ENCODE measurements at regions not wholly inside any gene's neighbourhood (a gene's known extent, or its start where the extent isn't known, plus 50 kb on each side); places are given as distances from the start of the nearest gene placed in this dataset.

GRCh38 chr13:68257111-68257842, 1027.1 kb upstream of the PCDH9 start:
- Mint-ChIP-seq H3K27ac (no peak overlapping the region), H3K36me3 (no peaks in the 10 kb centered on the region), H3K4me1 (no peaks in the 10 kb centered on the region), H3K9me3 (ENCODE audit: low read depth) (peaks cover 6% of the 10 kb centered on the region), H3K4me3 (no peak overlapping the region), H3K27me3 (no peaks in the 10 kb centered on the region)
- CTCF ChIA-PET = no interaction called here
- DNase-seq (no peak), ATAC-seq (no peak)

DNA sequence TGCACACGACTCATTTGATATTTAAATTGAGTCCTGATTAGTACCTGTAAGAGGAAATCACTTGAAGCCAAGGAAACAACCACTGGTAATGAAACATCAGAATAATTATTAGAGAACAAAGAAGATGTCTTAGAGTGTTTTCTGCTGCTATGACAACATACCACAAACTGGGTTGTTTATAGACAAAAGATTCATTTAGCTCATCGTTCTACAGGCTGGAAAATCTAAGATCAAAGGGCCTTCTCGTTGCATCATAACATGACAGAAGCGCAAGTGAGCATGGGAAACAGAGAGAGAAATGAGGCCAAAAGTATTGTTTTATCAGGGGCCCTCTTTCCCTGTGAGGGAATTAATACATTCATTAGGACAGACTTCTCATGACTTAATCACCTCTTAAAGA, 1024.0 kb upstream of the PCDH9 start:
- DNase-seq (no peak), ATAC-seq (no peak)
- Mint-ChIP-seq H3K9me3 (ENCODE audit: low read depth) (peaks cover 6% of the 10 kb centered on the region), H3K4me3 (no peak overlapping the region), H3K27me3 (no peaks in the 10 kb centered on the region), H3K27ac (no peak overlapping the region), H3K36me3 (no peaks in the 10 kb centered on the region), H3K4me1 (no peaks in the 10 kb centered on the region)
- CTCF ChIA-PET = interaction anchor here (0.6 kb wide), 1 partner anchor 14 kb away, joined by 4 read pairs; no protein-coding TSS in a partner anchor

DNA sequence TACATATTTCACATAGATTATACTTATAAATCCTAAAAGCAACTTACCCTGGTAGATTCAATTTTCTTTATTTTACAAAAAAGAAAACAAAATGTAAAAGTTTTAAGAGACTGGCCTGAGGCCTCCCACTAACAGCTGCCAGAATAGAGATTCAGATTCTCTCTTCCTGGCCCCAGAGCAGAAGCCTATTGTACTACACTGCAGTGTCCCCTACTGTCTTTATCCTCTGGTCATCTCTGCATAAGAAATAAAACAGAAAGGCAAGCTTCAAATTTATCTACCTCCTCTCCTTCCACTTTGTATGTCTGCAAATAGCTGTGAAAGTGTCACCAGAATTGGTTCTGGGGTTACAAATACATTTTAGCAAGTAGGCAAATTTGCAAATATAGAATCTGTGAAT, 1004.1 kb upstream of the PCDH9 start:
- Mint-ChIP-seq H3K27ac (no peak overlapping the region), H3K4me1 (no peaks in the 10 kb centered on the region), H3K27me3 (no peaks in the 10 kb centered on the region), H3K36me3 (no peaks in the 10 kb centered on the region), H3K9me3 (ENCODE audit: low read depth) (peaks cover 6% of the 10 kb centered on the region), H3K4me3 (no peak overlapping the region)
- DNase-seq (no peak), ATAC-seq (no peak)
- CTCF ChIA-PET = no interaction called here

- DNase-seq = no peak
- Mint-ChIP-seq H3K27me3 (no peaks in the 10 kb centered on the region), H3K9me3 (ENCODE audit: low read depth) (peaks cover 6% of the 10 kb centered on the region), H3K27ac (no peak overlapping the region), H3K36me3 (no peaks in the 10 kb centered on the region), H3K4me3 (no peak overlapping the region), H3K4me1 (no peaks in the 10 kb centered on the region)
- ATAC-seq = no peak
- CTCF ChIA-PET = no interaction called here
These were observed 1002.4 kb upstream of the PCDH9 start for GRCh38 chr13:68232351-68233130.

GRCh38 chr13:68214691-68215415, 984.7 kb upstream of the PCDH9 start:
- H3K27me3 Mint-ChIP-seq = no peaks in the 10 kb centered on the region
- CTCF ChIA-PET = no interaction called here
- no peak overlapping the region for H3K4me3 Mint-ChIP-seq
- peaks cover 15% of the 10 kb centered on the region for H3K9me3 Mint-ChIP-seq (ENCODE audit: low read depth)
- DNase-seq (no peak), ATAC-seq (no peak)
- no peaks in the 10 kb centered on the region for H3K4me1 Mint-ChIP-seq
- H3K36me3 Mint-ChIP-seq = no peaks in the 10 kb centered on the region
- H3K27ac Mint-ChIP-seq = no peak overlapping the region

GRCh38 chr13:68199271-68199670, 969.1 kb upstream of the PCDH9 start:
- no peak for ATAC-seq
- DNase-seq = no peak
- no peaks in the 10 kb centered on the region for H3K4me1 Mint-ChIP-seq
- no peaks in the 10 kb centered on the region for H3K9me3 Mint-ChIP-seq (ENCODE audit: low read depth)
- CTCF ChIA-PET = no interaction called here
- H3K27me3 Mint-ChIP-seq = no peaks in the 10 kb centered on the region
- no peaks in the 10 kb centered on the region for H3K36me3 Mint-ChIP-seq
- no peak overlapping the region for H3K4me3 Mint-ChIP-seq
- no peak overlapping the region for H3K27ac Mint-ChIP-seq

- DNase-seq (no peak), ATAC-seq (no peak)
- peaks cover 5% of the 10 kb centered on the region for H3K9me3 Mint-ChIP-seq (ENCODE audit: low read depth)
- H3K36me3 Mint-ChIP-seq = no peaks in the 10 kb centered on the region
- H3K4me3 Mint-ChIP-seq = no peak overlapping the region
- CTCF ChIA-PET = no interaction called here
- no peak overlapping the region for H3K27ac Mint-ChIP-seq
- H3K4me1 Mint-ChIP-seq = no peaks in the 10 kb centered on the region
- no peaks in the 10 kb centered on the region for H3K27me3 Mint-ChIP-seq
These were observed 960.7 kb upstream of the PCDH9 start for GRCh38 chr13:68190818-68191217.

GRCh38 chr13:68185444-68186141, 955.5 kb upstream of the PCDH9 start:
- no peak overlapping the region for H3K4me3 Mint-ChIP-seq
- no peak for ATAC-seq
- CTCF ChIA-PET = no interaction called here
- H3K27ac Mint-ChIP-seq = no peak overlapping the region
- no peaks in the 10 kb centered on the region for H3K4me1 Mint-ChIP-seq
- DNase-seq = no peak
- no peaks in the 10 kb centered on the region for H3K36me3 Mint-ChIP-seq
- H3K27me3 Mint-ChIP-seq = no peaks in the 10 kb centered on the region
- peaks cover 4% of the 10 kb centered on the region for H3K9me3 Mint-ChIP-seq (ENCODE audit: low read depth)

DNA sequence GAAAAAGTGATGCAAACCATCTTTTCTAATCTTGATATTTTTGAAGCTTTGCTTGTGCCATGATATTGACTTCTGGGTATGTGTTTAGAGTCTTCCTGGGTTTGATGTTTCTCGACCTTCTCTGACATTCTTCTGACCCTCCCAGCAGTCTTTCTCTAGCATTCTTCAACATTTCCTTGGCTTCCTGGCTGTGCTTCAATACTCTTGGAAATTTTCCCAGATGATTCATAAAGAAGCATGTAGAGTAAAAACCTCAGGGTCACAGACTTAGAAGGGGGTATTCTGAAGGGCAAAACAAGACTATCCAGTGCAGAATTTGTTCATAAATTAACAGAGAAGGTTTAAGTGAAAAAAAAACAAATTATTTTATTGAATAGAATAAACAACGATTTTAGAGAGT, 946.3 kb upstream of the PCDH9 start:
- DNase-seq (no peak), ATAC-seq (no peak)
- Mint-ChIP-seq H3K36me3 (no peaks in the 10 kb centered on the region), H3K4me3 (no peak overlapping the region), H3K27ac (no peak overlapping the region), H3K27me3 (no peaks in the 10 kb centered on the region), H3K4me1 (no peaks in the 10 kb centered on the region), H3K9me3 (ENCODE audit: low read depth) (peaks cover 13% of the 10 kb centered on the region)
- CTCF ChIA-PET = no interaction called here

- H3K36me3 Mint-ChIP-seq = no peaks in the 10 kb centered on the region
- no peaks in the 10 kb centered on the region for H3K4me1 Mint-ChIP-seq
- ATAC-seq = no peak
- H3K27ac Mint-ChIP-seq = no peak overlapping the region
- no peak overlapping the region for H3K4me3 Mint-ChIP-seq
- H3K27me3 Mint-ChIP-seq = no peaks in the 10 kb centered on the region
- no peak for DNase-seq
- H3K9me3 Mint-ChIP-seq (ENCODE audit: low read depth) = peaks cover 10% of the 10 kb centered on the region
- CTCF ChIA-PET = no interaction called here
These were observed 944.8 kb upstream of the PCDH9 start for GRCh38 chr13:68174893-68175292.

- no peak overlapping the region for H3K27ac Mint-ChIP-seq
- no peak overlapping the region for H3K4me3 Mint-ChIP-seq
- ATAC-seq (no peak), DNase-seq (no peak)
- no peaks in the 10 kb centered on the region for H3K4me1 Mint-ChIP-seq
- peaks cover 10% of the 10 kb centered on the region for H3K9me3 Mint-ChIP-seq (ENCODE audit: low read depth)
- H3K27me3 Mint-ChIP-seq = no peaks in the 10 kb centered on the region
- H3K36me3 Mint-ChIP-seq = no peaks in the 10 kb centered on the region
- CTCF ChIA-PET = no interaction called here
These were observed 943.0 kb upstream of the PCDH9 start for GRCh38 chr13:68173111-68173510.

- CTCF ChIA-PET = no interaction called here
These were observed 940.8 kb upstream of the PCDH9 start for GRCh38 chr13:68170961-68171360.

GRCh38 chr13:68168448-68168847, 938.3 kb upstream of the PCDH9 start:
- H3K4me3 Mint-ChIP-seq = no peak overlapping the region
- ATAC-seq = no peak
- no peaks in the 10 kb centered on the region for H3K4me1 Mint-ChIP-seq

More at GRCh38 chr13:68170961-68171360, 940.8 kb upstream of the PCDH9 start:
- Mint-ChIP-seq H3K4me1 (no peaks in the 10 kb centered on the region), H3K27me3 (no peaks in the 10 kb centered on the region), H3K9me3 (ENCODE audit: low read depth) (peaks cover 10% of the 10 kb centered on the region), H3K4me3 (no peak overlapping the region), H3K36me3 (no peaks in the 10 kb centered on the region), H3K27ac (no peak overlapping the region)
- ATAC-seq (no peak), DNase-seq (no peak)

More at GRCh38 chr13:68168448-68168847, 938.3 kb upstream of the PCDH9 start:
- no peak for DNase-seq
- H3K36me3 Mint-ChIP-seq = no peaks in the 10 kb centered on the region
- CTCF ChIA-PET = no interaction called here
- H3K27me3 Mint-ChIP-seq = no peaks in the 10 kb centered on the region
- no peak overlapping the region for H3K27ac Mint-ChIP-seq
- H3K9me3 Mint-ChIP-seq (ENCODE audit: low read depth) = peaks cover 12% of the 10 kb centered on the region

All from activated CD8-positive, alpha-beta memory T cell treated with anti-CD3 and anti-CD28 coated beads, Interleukin-2, amount 10 ng/mL, durations not matched to agents 7 days and 5 days (primary cell).